ENCODE measurements at regions not wholly inside any gene's neighbourhood (a gene's known extent, or its start where the extent isn't known, plus 50 kb on each side); places are given as distances from the start of the nearest gene placed in this dataset.

DNA sequence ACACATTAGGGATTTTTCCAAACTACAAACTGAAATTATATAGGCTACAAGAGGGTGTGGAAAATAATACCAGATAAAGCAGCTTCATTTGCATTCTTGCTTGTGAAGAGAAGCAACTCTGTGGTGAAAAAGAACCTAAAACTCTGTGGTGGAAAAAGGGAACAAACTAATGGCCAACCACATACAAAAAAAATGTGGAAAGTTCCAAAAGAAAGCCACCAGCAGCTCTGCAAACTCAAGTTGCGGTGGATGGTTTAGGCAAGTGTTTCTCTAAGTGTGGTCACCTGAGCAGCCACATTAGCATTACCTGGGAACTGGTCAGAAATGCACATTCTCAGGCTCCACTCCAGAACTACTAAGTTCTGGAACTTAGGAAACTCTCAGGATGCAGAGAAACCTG lies 586.4 kb downstream of the ACTL7B start:
- TF ChIP-seq CTCF (IDR thresholded peaks at IDR 0.05), result no peak
- no peak for TF ChIP-seq POLR2A (IDR thresholded peaks at IDR 0.05)
